ENCODE measurements at regions not wholly inside any gene's neighbourhood (a gene's known extent, or its start where the extent isn't known, plus 50 kb on each side); places are given as distances from the start of the nearest gene placed in this dataset.

- intact Hi-C loops (cut with micrococcal nuclease) (no loop called here), dilution Hi-C loops (cut with HindIII; ENCODE audit: low sequenced_read_pairs, unreplicated experiment) (no loop called here), in situ Hi-C loops (cut with MboI; ENCODE audit: low sequenced_read_pairs) (no loop called here)
- H4K20me1 ChIP-seq (ENCODE audit: insufficient read depth, low read length): no peaks in the 10 kb centered on the region
- no peak overlapping the region for H2BK5ac ChIP-seq (ENCODE audit: low read depth, low read length, poor library complexity, severe bottlenecking)
- H2BK120ac ChIP-seq (ENCODE audit: low read depth, low read length): no peak overlapping the region
- BruUV-seq (replicated peaks): no TSS peak
- H3K9me1 ChIP-seq (ENCODE audit: insufficient read depth, low read length): no peaks in the 10 kb centered on the region
- H4K91ac ChIP-seq (ENCODE audit: insufficient read depth, low read depth, low read length): no peak overlapping the region
- 50% methylated on average over 3 of the region's 7 CpGs; no CpG with 5 or more reads in 1 of the 2 experiments for WGBS, 2 experiments (ENCODE audit: extremely low coverage in 2 of 2, insufficient read length in 1 of 2)
- H3K23ac ChIP-seq (ENCODE audit: low read depth, low read length): no peak overlapping the region
- no peak overlapping the region for H2BK15ac ChIP-seq (ENCODE audit: low read depth, low read length)
- H3K4me1 ChIP-seq (ENCODE audit: control insufficient read depth, insufficient read depth, low read length): no peaks in the 10 kb centered on the region
- H3K4me3 ChIP-seq (ENCODE audit: insufficient read depth, low read depth, low read length): no peak overlapping the region
- H2AK9ac ChIP-seq (replicated peaks; ENCODE audit: low read depth, low read length, poor library complexity): no peak overlapping the region
- H4K8ac ChIP-seq (ENCODE audit: low read depth in 2 of 2, low read length in 2 of 2): no peak overlapping the region
- H4K5ac ChIP-seq (ENCODE audit: low read depth, low read length): no peak overlapping the region
- no peak overlapping the region for H3K56ac ChIP-seq (ENCODE audit: extremely low read depth, insufficient read depth, low read length)
- ATAC-seq (ENCODE audit: low read depth) (no peak), DNase-seq (no peak)
- no peak overlapping the region for H3K14ac ChIP-seq (replicated peaks; ENCODE audit: low read depth, low read length)
- POLR2A ChIA-PET (ENCODE audit: unreplicated experiment): no interaction called here
- H3K4ac ChIP-seq (ENCODE audit: low read depth, low read length): no peak overlapping the region
- H3K18ac ChIP-seq (ENCODE audit: low read depth, low read length): no peak overlapping the region
- H3K27me3 ChIP-seq (ENCODE audit: control insufficient read depth, insufficient read depth, low read length): no peaks in the 10 kb centered on the region
- no peak overlapping the region for H2AFZ ChIP-seq (replicated peaks; ENCODE audit: low read length, poor library complexity)
- no peaks in the 10 kb centered on the region for H3K36me3 ChIP-seq (ENCODE audit: control insufficient read depth, insufficient read depth, low read length)
- no peaks in the 10 kb centered on the region for H3K9me3 ChIP-seq (ENCODE audit: control insufficient read depth, insufficient read depth, low read length)
- H3K79me1 ChIP-seq (ENCODE audit: low read depth in 1 of 2, low read length in 2 of 2): no peaks in the 10 kb centered on the region
- H2AK5ac ChIP-seq (ENCODE audit: low read depth, low read length): no peak overlapping the region
- no peak overlapping the region for H3K9ac ChIP-seq (ENCODE audit: low read depth, low read length)
- H3K27ac ChIP-seq (ENCODE audit: insufficient read depth, low read length): no peak overlapping the region
- CTCF ChIA-PET: interaction anchor here (0.6 kb wide), 1 partner anchor 17 kb away, joined by 3 read pairs; no protein-coding TSS in a partner anchor
- H3K4me2 ChIP-seq (ENCODE audit: low read depth, low read length): no peak overlapping the region
- no peak overlapping the region for H2BK20ac ChIP-seq (ENCODE audit: low read depth, low read length)
- TF ChIP-seq NFE2L2 (IDR thresholded peaks at IDR 0.05; ENCODE audit: low read depth, low read length) (no peak), MAFK (IDR thresholded peaks at IDR 0.05; ENCODE audit: low read depth, low read length) (no peak), CHD1 (IDR thresholded peaks at IDR 0.05; ENCODE audit: low read depth, low read length) (no peak), RCOR1 (IDR thresholded peaks at IDR 0.05; ENCODE audit: insufficient replicate concordance, low read length) (no peak), MAZ (IDR thresholded peaks at IDR 0.05; ENCODE audit: borderline replicate concordance, low read depth, low read length) (no peak), SMC3 (IDR thresholded peaks at IDR 0.05; ENCODE audit: low read depth, low read length) (no peak), FOS (IDR thresholded peaks at IDR 0.05; ENCODE audit: low read depth, low read length) (no peak), BHLHE40 (IDR thresholded peaks at IDR 0.05; ENCODE audit: low read depth, low read length) (no peak), RAD21 (IDR thresholded peaks at IDR 0.05; ENCODE audit: low read length) (no peak), ELK1 (IDR thresholded peaks at IDR 0.05; ENCODE audit: borderline replicate concordance, low read depth, low read length) (no peak), USF2 (IDR thresholded peaks at IDR 0.05; ENCODE audit: low read depth, low read length) (no peak), CTCF (conservative IDR thresholded peaks at IDR 0.05; ENCODE audit: low read depth, low read length) (no peak), POLR2A (IDR thresholded peaks at IDR 0.05; ENCODE audit: low read depth, low read length) (no peak), RFX5 (IDR thresholded peaks at IDR 0.05; ENCODE audit: low read depth, low read length) (no peak), CEBPB (IDR thresholded peaks at IDR 0.05; ENCODE audit: low read depth, low read length) (no peak), MXI1 (IDR thresholded peaks at IDR 0.05; ENCODE audit: borderline replicate concordance, low read depth, low read length) (no peak)
Measured at GRCh38 chr13:105957769-105958438, 577.6 kb downstream of the EFNB2 start.

Measured in IMR-90 (cell line).